GF-D8 (cell line): ENCODE measurements at regions not wholly inside any gene's neighbourhood (a gene's known extent, or its start where the extent isn't known, plus 50 kb on each side); places are given as distances from the start of the nearest gene placed in this dataset.

Experiments used
- DNase-seq: peaks from one replicate; lab custom pipeline; 2025; lab: John Stamatoyannopoulos, UW

DNA sequence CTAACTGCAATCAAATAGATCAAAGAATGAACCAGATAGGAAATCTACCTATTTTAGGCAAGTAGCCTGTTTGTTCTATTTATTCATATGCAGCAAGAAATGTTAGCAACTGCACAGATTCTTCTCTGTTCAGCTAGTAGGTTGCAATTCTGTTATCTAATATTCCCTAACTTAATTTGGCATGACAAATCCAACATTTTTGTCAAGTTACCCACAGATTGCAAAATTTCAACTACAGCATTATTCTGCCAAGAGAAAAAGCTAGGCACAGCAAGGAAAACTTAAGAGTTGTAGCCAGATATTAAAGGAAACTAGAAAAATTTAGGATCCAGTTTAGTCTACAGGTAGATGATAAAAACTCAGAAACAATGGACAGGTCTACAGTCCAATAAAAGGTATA, 104.4 kb upstream of the SYNCRIP start:
- no peak for DNase-seq

DNA sequence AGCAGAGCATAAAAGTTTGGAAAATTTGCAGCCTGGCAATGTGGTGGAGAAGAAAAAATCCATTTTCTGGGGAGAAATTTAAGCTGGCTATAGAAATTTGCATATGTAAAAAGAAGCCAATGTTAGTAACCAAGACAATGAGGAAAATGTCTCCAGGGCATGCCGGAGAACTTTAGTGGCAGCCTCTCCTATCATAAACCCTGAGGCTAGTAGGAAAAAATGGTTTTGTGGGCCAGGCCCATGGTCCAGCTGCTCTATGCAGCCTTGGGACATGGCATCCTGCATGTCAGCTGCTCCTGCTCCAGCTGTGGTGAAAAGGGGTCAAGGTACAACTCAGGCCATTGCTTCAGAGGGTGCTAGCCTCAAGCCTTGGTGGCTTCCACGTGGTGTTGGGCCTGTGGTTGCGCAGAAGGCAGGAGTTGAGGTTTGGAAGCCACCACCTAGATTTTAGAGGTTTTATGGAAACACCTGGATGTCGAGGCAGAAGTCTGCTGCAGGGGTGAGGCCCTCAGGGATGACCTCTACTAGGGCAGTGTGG, 101.8 kb upstream of the SYNCRIP start:
- no peak for DNase-seq

DNA sequence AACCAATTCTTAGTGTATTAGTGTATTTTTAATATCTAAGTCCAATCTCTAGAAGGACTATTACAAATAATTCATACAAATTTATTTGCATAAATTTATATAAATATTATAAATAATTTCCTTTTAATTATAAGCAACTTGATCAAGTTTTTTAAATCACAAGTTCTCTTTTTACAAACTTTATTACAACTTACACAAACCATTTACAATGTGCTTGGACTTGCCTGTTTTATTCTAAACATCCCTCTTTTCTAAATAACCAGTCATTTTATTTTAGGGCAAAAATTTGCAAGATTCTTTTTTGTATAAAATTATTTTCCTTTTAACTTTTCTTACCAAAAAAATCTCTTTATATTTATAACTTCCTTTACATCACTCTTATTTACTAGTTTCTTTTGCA, 83.5 kb upstream of the SYNCRIP start:
- no peak for DNase-seq

DNA sequence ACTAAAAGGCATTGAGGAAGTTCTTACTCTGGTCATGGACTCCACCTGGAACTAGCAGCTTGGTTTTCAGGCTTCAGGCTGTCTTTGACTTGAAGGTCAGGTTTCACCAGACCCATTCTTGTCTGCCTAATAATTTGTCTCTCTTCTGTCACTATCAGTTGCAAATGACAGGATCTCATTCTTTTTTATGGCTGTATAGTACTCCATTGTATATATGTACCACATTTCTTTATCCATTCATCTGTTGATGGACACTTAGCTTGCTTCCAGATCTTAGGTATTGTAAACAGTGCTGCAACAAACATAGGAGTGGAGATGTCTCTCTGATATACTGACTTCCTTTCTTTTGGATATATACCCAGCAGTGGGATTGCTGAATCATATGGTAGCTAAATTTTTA, 73.1 kb upstream of the SYNCRIP start:
- DNase-seq = no peak

DNA sequence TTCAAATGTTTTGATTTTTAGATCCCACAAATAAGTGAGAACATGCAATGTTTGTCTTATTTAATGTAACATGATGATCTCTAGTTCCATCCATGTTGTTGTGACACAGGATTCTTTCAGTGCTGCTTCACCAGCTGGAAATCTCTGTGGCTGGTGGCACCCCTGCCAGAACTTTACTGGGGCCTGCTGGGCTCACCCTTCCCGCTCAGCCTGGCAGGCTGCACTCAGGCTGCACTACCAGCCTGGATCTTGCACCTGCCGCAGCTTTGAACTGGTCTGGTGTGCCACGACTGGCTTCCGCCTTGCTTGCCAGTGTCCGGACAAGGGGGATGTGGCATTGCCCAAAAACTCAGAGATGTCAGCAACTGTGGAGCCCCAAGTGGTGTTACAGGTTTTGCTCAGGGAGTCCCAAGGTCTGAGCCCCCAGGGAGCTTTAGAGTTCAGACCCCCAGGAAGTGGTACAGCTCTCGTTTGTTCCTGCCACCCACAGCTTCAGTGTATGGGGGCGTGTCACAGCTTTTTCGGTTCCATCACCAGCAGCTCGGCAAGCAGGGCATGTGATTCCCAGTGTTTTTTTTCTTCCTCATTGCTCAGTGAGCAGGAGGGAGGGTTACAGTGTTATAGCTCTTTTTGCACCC, 72.3 kb upstream of the SYNCRIP start:
- DNase-seq = no peak

DNA sequence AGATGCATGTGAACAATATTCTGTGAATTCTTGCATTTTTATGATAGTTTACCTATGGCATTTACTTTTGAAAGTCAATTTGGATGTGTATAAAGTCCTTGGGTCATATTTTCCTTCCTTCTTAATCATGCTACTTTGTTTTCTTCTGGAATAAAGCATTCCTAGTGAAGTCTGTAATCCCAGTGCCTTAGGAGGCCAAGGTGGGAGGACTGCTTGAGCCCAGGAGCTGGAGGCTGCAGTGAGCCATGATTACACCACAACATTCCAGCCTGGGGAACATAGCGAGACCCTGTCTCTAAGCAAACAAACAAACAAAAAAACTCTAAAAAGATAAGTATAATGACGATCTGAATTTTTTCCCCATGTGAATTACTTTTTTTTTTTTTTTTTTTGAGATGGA, 69.7 kb upstream of the SYNCRIP start:
- DNase-seq = no peak

DNA sequence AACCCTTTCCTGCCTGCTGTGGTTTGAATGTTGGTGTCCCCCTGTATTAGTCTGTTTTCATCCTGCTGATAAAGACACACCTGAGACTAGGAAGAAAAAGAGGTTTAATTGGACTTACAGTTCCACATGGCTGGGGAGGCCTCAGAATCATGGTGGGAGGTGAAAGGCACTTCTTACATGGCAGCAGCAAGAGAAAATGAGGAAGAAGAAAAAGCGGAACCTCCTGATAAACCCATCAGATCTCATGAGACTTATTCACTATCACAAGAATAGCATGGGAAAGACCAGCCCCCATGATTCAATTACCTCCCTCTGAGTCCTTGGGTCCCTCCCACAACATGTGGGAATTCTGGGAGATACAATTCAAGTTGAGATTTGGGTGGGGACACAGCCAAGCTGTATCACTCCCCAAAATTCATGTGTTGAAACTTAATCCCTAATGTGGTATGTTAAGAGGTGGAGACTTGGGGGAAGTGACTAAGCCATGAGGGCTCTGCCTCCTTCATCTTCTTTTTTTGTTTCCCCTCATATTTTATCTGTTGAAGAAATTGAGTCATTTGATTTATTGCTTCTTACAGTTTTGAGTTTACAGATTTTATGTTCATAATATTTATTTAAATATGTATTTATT, 64.9 kb upstream of the SYNCRIP start:
- peak; percentile 55 for DNase-seq

DNA sequence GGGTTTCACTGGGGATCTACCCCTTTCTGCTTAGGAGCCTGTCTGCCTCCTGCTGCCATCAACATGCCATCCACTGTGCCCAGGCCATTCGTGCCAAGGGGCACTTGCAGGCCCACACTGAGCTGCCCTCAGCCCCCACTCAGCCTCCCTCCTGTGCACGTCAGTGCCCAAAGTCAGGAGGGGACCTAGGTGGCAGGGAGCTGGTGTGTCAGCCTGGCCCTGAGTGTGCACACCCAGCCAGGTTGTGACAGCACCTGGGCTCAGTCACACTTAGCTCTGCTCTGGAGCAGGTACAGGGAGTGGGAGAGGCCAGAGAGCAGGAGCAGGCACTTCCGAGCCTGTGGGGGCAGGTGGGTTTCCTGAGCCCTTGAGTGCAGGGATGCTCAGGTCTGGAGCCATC, 63.6 kb upstream of the SYNCRIP start:
- DNase-seq = no peak

DNA sequence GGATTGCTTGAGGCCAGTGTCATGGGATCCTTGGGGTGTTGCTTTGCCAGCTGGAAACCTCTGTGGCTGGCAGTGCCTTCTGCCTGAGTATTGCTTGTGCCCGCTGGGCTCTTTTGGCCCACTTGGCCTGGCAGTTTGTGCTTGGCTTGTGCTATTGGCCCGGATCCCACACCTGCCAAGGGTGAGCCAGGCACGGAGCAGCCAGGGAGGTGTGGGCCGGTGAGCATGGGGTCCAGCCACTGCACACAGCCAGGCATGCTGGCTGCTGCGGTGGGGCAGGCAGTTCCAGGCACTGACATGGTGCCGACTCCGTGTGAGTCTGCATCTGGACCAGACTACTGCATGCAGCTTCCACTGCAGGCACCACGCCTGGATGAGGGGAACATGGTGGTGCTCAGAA, 62.5 kb upstream of the SYNCRIP start:
- DNase-seq = no peak

DNA sequence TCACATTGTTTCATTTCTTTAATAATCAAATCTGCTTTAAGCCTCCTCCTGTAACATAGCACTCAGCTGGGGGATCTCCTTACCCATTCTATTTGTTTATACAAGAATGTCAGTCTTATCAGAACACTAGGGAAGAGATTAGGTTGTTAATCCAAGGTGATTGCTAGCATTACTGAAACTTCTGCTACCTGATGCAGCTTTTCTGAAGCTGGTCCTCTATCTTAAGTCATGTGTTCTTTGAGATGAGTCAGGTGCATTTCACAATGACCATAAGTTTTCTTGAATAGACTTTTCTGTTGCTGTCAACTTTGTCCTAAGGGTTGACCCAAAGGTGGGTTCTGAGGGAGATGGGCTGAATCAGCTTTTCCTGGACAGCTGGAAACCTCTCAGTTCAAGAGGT, 60.7 kb upstream of the SYNCRIP start:
- no peak for DNase-seq
